K562 (cell line): ENCODE measurements at regions not wholly inside any gene's neighbourhood (a gene's known extent, or its start where the extent isn't known, plus 50 kb on each side); places are given as distances from the start of the nearest gene placed in this dataset.

Experiments
- ATAC-seq: fragments of 200-7000 bp; cut with Tn5 transposase; 3 replicates; pipeline ENCODE4 v1.9.1; 2020; ENCODE audit warnings: moderate library complexity
- BruUV-seq: library from RNA; stranded (reverse); fragments of 400-500 nt; replicated peaks from 2 replicates; lab custom pipeline; 2021; lab: Mats Ljungman, UMichigan
- CTCF ChIA-PET: fragments of 300-600 bp; formaldehyde crosslinking; extraction: SDS; loops from one replicate; lab custom pipeline; 2021; ENCODE audit warnings: low intra/inter-chr PET ratio; lab: Yijun Ruan, JAX
- POLR2A ChIA-PET: fragments of 300-600, 350-650 bp; sonication (Branson Sonifier 250); formaldehyde crosslinking; extraction: SDS; loops from one replicate; lab custom pipeline; 2021; ENCODE audit warnings: antibody characterized with exemption, inconsistent platforms; lab: Yijun Ruan, JAX
- DNase-seq, 4 experiments: peaks; one replicate each; pipeline versions ENCODE4 v3.0.0 to v3.0.0-alpha.2; 2011 to 2018; ENCODE audit warnings: low spot score in 3 of 4, mixed read lengths in 3 of 4; ENCODE audit errors: extremely low read depth in 1 of 4
- FAIRE-seq: peaks from 2 replicates; lab custom pipeline; 2011; peaks lifted over from hg19 to GRCh38; lab: Jason Lieb, UNC
- H2AFZ ChIP-seq: 2 replicates; pipeline ENCODE4 v1.6.0; 2011; ENCODE audit warnings: low read depth, low read length, control low read depth, inconsistent platforms
- H3K27ac ChIP-seq: fragments of 200-600 bp; 3 replicates; pipeline ENCODE4 v1.8.0; 2011; ENCODE audit warnings: low read depth, mild to moderate bottlenecking, control low read depth, inconsistent platforms, low read length, moderate library complexity, mixed read lengths; ENCODE audit errors: extremely low read depth
- H3K27me3 ChIP-seq, 2 experiments: fragments of 300-600 bp in 1 of 2; 2 replicates in 1 of 2; 3 replicates in 1 of 2; pipeline versions ENCODE4 v1.6.0 to v1.8.0; 2011; ENCODE audit warnings: inconsistent platforms in 2 of 2, low read length in 2 of 2, mild to moderate bottlenecking in 1 of 2, mixed read lengths in 1 of 2, moderate library complexity in 1 of 2; ENCODE audit not compliant: control insufficient read depth in 2 of 2, insufficient read depth in 2 of 2
- H3K36me3 ChIP-seq: fragments of 300-600 bp; 3 replicates; pipeline ENCODE4 v1.8.0; 2011; ENCODE audit warnings: mild to moderate bottlenecking, low read length, inconsistent platforms; ENCODE audit not compliant: control insufficient read depth, insufficient read depth
- H3K4me1 ChIP-seq, 2 experiments: fragments of 200-600 bp in 1 of 2; replicated peaks in 1 of 2; 2 replicates in 1 of 2; 3 replicates in 1 of 2; pipeline versions ENCODE4 v1.5.1 to v1.8.0; 2011; ENCODE audit warnings: inconsistent platforms in 2 of 2, low read length in 2 of 2, mild to moderate bottlenecking in 1 of 2, mixed read lengths in 1 of 2, moderate library complexity in 1 of 2; ENCODE audit not compliant: control insufficient read depth in 2 of 2, insufficient read depth in 2 of 2
- H3K4me2 ChIP-seq: 2 replicates; pipeline ENCODE4 v1.6.1; 2011; ENCODE audit warnings: low read length, control low read depth, inconsistent platforms, mixed read lengths; ENCODE audit not compliant: insufficient read depth
- H3K4me3 ChIP-seq: fragments of 200-600 bp; sonication (generic), shearing (Covaris generic); 2 replicates; pipeline ENCODE4 v1.5.1; 2016; ENCODE audit warnings: control low read depth, inconsistent platforms
- H3K79me2 ChIP-seq: fragments of 200-600 bp; 3 replicates; pipeline ENCODE4 v1.8.0; 2011; ENCODE audit warnings: low read length, inconsistent platforms; ENCODE audit not compliant: control insufficient read depth, insufficient read depth
- H3K9ac ChIP-seq, 2 experiments: 2 replicates each; pipeline versions ENCODE4 v1.6.0 to v1.6.1; 2011; ENCODE audit warnings: low read depth in 2 of 2, low read length in 2 of 2, control low read depth in 1 of 2, inconsistent platforms in 1 of 2, mild to moderate bottlenecking in 1 of 2, mixed read lengths in 1 of 2; ENCODE audit not compliant: insufficient read depth in 1 of 2
- H3K9me1 ChIP-seq: one replicate; pipeline ENCODE4 v1.6.0; 2011; ENCODE audit warnings: inconsistent platforms, mild to moderate bottlenecking, low read length, moderate library complexity; ENCODE audit not compliant: control insufficient read depth, insufficient read depth
- H3K9me3 ChIP-seq: replicated peaks from 2 replicates; pipeline ENCODE4 v1.5.1; 2011; ENCODE audit warnings: low read depth, low read length, inconsistent platforms; ENCODE audit not compliant: control insufficient read depth, insufficient read depth
- H4K20me1 ChIP-seq: replicated peaks from 2 replicates; pipeline ENCODE4 v1.6.1; 2011; ENCODE audit warnings: low read length, inconsistent platforms, mixed read lengths; ENCODE audit not compliant: control insufficient read depth, insufficient read depth
- ARNT ChIP-seq, 2 experiments: fragments of 450-650 bp; IDR thresholded peaks; 2 replicates each; pipeline ENCODE4 v1.6.1; 2016; ENCODE audit warnings: mild to moderate bottlenecking in 1 of 2
- RB1 ChIP-seq: fragments of 450-650 bp; IDR thresholded peaks from 2 replicates; pipeline ENCODE4 v1.6.1; 2017; ENCODE audit warnings: low read depth, mild to moderate bottlenecking
- SMAD3 ChIP-seq: fragments of 450-650 bp; formaldehyde crosslinking; conservative IDR thresholded peaks from 2 replicates; pipeline ENCODE4 v1.4.0; 2020; ENCODE audit warnings: mild to moderate bottlenecking
- TRIM28 ChIP-seq: fragments of 450-650 bp; IDR thresholded peaks from 2 replicates; pipeline ENCODE4 v1.6.1; 2017
- ZBED1 ChIP-seq: IDR thresholded peaks from 2 replicates; pipeline ENCODE4 v1.6.1; 2014
- ZNF316 ChIP-seq: fragments of 450-650 bp; IDR thresholded peaks from 2 replicates; pipeline ENCODE4 v1.6.1; 2016
- ZNF780A ChIP-seq: fragments of 250-450 bp; sonication (Bioruptor Pico); IDR thresholded peaks from 2 replicates; pipeline ENCODE4 v1.5.0; 2021; ENCODE audit warnings: mild to moderate bottlenecking
- ZSCAN32 ChIP-seq: fragments of 450-650 bp; formaldehyde crosslinking; IDR thresholded peaks from 2 replicates; pipeline ENCODE4 v1.4.0; 2020; ENCODE audit warnings: mild to moderate bottlenecking, moderate library complexity
- WGBS: fragments of 100-300 bp; shearing (Covaris generic); methylation state at CpG from one replicate; pipeline ENCODE4 v1.1.6; 2016; ENCODE audit warnings: low coverage, mixed read lengths; ENCODE audit not compliant: insufficient coverage; ENCODE audit errors: missing lambda C conversion rate; 5-methylcytosine and 5-hydroxymethylcytosine counted together
- in situ Hi-C: fragments of 300-500 bp; cut with MboI; formaldehyde crosslinking; loops from 4 replicates; pipeline ENCODE4 v1.15.0; 2018; ENCODE audit warnings: inconsistent platforms, mixed read lengths
- intact Hi-C: fragments of 100-400 bp; cut with micrococcal nuclease; formaldehyde crosslinking; loops from 2 replicates; pipeline ENCODE4 v1.14.2; 2022

DNA sequence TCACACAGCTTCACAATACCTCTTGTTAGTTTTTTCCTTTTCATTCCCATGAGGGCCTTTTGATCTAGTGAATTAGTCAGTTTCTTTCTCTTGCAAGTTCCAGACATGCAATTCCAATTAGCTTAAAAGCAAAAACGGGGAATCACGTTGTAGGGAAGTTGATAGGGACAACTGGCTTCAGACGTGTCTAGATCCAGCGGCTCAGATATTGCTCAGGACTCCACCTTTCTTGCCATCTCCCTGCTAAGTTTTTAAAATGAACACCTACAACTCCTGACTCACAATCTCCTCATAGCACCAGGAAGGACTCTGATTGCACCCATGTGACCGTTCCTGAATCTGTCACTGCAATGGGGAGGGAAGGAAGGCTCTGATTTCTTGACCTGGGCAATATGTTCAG, 63.8 kb upstream of the ARHGAP29 start:
- H3K4me1 ChIP-seq, result no peaks in the 10 kb centered on the region
- no peaks in the 10 kb centered on the region for H3K9me3 ChIP-seq
- H3K4me3 ChIP-seq, result no peak overlapping the region
- intact Hi-C loops, result no loop called here
- no peaks in the 10 kb centered on the region for H3K9me1 ChIP-seq
- H3K4me2 ChIP-seq, result no peak overlapping the region
- no peak for ATAC-seq
- TF ChIP-seq ZNF780A (no peak), SMAD3 (CRISPR knock-in tag) (no peak), RB1 (no peak), ARNT (IDR thresholded peaks at IDR 0.05) (no peak), ZSCAN32 (CRISPR knock-in tag) (no peak), ZBED1 (no peak)
- TF ChIP-seq, all 486 proteins: peak for 0
- H3K9ac ChIP-seq, result no peak overlapping the region
- in situ Hi-C loops, result no loop called here
- ChIA-PET CTCF (no interaction called here), POLR2A (no interaction called here)
- FAIRE-seq (no peak), DNase-seq (no peak)
- no peak overlapping the region for H3K27ac ChIP-seq
- no peaks in the 10 kb centered on the region for H3K27me3 ChIP-seq
- H3K79me2 ChIP-seq, result no peaks in the 10 kb centered on the region
- WGBS, result 1% methylated on average over 5 of the region's 5 CpGs
- H4K20me1 ChIP-seq, result no peaks in the 10 kb centered on the region
- BruUV-seq, result no TSS peak
- H3K36me3 ChIP-seq, result no peaks in the 10 kb centered on the region
- H2AFZ ChIP-seq, result no peak overlapping the region

DNA sequence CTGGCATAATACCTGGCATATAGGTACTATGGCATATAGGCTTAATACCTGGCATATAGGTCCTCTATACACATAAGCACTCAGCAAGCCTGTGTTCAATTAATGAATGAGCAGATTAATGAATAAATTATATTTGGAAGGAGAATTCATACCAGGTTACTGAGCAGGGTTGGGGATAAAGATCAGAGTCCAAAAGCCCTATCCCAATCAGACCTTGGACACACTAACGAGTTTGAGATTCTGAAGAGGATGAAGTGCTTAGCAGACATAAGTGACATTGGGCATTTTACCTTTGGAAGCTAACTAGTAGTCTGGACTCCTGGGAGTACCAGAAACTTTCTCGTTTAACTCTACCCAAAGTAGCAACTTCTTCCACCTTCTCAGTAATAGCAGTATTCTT, 63.3 kb upstream of the ARHGAP29 start:
- no peaks in the 10 kb centered on the region for H3K36me3 ChIP-seq
- FAIRE-seq, result no peak
- in situ Hi-C loops, result no loop called here
- ATAC-seq, result no peak
- no peak overlapping the region for H3K4me2 ChIP-seq
- H3K4me3 ChIP-seq, result no peak overlapping the region
- intact Hi-C loops, result no loop called here
- no peaks in the 10 kb centered on the region for H3K9me3 ChIP-seq
- no peaks in the 10 kb centered on the region for H3K27me3 ChIP-seq
- H3K79me2 ChIP-seq, result no peaks in the 10 kb centered on the region
- no peak overlapping the region for H3K27ac ChIP-seq
- no peaks in the 10 kb centered on the region for H3K4me1 ChIP-seq
- no peak for DNase-seq
- WGBS, result 0% methylated on average over 2 of the region's 2 CpGs
- H2AFZ ChIP-seq, result no peak overlapping the region
- ChIA-PET POLR2A (interaction anchor here (1.8 kb wide), 1 partner anchor 11 kb away, joined by 4 read pairs; no protein-coding TSS in a partner anchor), CTCF (no interaction called here)
- no TSS peak for BruUV-seq
- H4K20me1 ChIP-seq, result no peaks in the 10 kb centered on the region
- no peaks in the 10 kb centered on the region for H3K9me1 ChIP-seq
- no peak overlapping the region for H3K9ac ChIP-seq
- TF ChIP-seq ZNF316 (no peak), TRIM28 (no peak)
